ENCODE measurements at regions not wholly inside any gene's neighbourhood (a gene's known extent, or its start where the extent isn't known, plus 50 kb on each side); places are given as distances from the start of the nearest gene placed in this dataset.
A peak's percentile ranks its signal among the peaks of the same experiment; 100 is the strongest.
"Not testable (repeated sequence)": the region's sequence is repeated elsewhere in the genome, so short reads cannot be mapped to it uniquely, and the experiment has no call there.

DNA sequence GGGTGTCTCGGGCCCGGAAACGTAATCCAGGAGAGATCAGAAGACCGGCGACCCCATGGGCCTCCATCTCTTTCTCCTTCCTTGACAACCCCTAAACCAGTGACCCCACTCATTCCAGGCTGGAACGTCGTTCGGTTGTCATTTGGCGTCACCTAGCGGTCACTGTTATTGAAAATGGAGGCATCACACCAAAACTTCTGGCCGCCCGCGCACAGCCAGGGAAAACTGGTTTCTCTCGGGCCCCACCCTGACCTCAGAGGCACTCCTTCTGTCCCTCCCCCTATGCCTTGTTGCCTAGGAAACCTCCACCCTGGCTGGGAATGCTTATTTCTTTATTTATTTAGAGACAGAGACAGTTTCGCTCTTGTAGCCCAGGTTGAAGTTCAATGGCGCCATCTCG, 2327.3 kb upstream of the TPTE start:
- not testable (repeated sequence) for DNase-seq

DNA sequence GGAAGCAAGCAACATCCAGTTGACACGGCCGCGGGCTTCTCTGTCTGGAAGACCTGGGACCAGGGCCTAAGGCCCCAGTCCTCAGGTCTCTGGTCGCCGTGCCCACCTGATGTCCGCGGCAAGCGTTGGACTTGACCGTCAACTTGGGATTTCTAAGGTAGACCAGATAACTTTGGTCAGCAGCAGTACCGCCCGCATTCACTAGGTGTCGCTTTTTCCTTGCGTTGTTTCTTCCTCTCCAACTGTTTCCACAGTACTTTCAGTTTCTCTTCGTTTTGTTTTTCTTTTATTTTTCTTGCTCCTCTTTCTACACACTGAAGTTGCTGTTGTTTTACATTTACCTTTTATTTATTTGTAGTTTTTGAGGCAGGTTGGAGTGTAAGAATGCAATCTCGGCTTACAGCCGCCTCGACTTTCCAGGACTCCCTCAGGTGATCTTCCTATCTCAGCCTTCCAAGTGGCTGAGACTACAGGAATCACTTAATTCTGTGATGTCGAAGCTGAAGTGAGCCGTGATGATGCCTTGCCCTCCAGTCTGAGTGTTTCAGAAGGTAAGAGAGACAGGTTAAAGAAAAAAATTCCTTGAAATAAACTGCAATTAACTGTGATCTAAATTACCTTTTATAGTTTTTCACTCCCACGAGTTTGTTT, 2323.9 kb upstream of the TPTE start:
- DNase-seq, result not testable (repeated sequence)

- DNase-seq, result not testable (repeated sequence)
Measured at GRCh38 chr21:8205094-8205891, 2316.1 kb upstream of the TPTE start.

DNA sequence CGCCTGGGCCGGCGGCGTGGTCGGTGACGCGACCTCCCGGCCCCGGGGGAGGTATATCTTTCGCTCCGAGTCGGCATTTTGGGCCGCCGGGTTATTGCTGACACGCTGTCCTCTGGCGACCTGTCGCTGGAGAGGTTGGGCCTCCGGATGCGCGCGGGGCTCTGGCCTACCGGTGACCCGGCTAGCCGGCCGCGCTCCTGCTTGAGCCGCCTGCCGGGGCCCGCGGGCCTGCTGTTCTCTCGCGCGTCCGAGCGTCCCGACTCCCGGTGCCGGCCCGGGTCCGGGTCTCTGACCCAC, 2315.5 kb upstream of the TPTE start:
- DNase-seq, result not testable (repeated sequence)

DNA sequence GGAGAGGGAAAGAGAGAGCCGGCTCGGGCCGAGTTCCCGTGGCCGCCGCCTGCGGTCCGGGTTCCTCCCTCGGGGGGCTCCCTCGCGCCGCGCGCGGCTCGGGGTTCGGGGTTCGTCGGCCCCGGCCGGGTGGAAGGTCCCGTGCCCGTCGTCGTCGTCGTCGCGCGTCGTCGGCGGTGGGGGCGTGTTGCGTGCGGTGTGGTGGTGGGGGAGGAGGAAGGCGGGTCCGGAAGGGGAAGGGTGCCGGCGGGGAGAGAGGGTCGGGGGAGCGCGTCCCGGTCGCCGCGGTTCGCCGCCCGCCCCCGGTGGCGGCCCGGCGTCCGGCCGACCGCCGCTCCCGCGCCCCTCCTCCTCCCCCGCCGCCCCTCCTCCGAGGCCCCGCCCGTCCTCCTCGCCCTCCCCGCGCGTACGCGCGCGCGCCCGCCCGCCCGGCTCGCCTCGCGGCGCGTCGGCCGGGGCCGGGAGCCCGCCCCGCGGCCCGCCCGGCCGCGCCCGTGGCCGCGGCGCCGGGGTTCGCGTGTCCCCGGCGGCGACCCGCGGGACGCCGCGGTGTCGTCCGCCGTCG, 2308.3 kb upstream of the TPTE start:
- DNase-seq, result not testable (repeated sequence)

DNA sequence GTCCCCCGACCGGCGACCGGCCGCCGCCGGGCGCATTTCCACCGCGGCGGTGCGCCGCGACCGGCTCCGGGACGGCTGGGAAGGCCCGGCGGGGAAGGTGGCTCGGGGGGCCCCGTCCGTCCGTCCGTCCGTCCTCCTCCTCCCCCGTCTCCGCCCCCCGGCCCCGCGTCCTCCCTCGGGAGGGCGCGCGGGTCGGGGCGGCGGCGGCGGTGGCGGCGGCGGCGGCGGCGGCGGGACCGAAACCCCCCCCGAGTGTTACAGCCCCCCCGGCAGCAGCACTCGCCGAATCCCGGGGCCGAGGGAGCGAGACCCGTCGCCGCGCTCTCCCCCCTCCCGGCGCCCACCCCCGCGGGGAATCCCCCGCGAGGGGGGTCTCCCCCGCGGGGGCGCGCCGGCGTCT, 2306.8 kb upstream of the TPTE start:
- not testable (repeated sequence) for DNase-seq

- not testable (repeated sequence) for DNase-seq
Measured at GRCh38 chr21:8229366-8230150, 2291.8 kb upstream of the TPTE start.

GRCh38 chr21:8231252-8231651, 2290.1 kb upstream of the TPTE start:
- not testable (repeated sequence) for DNase-seq

GRCh38 chr21:8233000-8233399, 2288.4 kb upstream of the TPTE start:
- not testable (repeated sequence) for DNase-seq

GRCh38 chr21:8234059-8234458, 2287.3 kb upstream of the TPTE start:
- not testable (repeated sequence) for DNase-seq

DNA sequence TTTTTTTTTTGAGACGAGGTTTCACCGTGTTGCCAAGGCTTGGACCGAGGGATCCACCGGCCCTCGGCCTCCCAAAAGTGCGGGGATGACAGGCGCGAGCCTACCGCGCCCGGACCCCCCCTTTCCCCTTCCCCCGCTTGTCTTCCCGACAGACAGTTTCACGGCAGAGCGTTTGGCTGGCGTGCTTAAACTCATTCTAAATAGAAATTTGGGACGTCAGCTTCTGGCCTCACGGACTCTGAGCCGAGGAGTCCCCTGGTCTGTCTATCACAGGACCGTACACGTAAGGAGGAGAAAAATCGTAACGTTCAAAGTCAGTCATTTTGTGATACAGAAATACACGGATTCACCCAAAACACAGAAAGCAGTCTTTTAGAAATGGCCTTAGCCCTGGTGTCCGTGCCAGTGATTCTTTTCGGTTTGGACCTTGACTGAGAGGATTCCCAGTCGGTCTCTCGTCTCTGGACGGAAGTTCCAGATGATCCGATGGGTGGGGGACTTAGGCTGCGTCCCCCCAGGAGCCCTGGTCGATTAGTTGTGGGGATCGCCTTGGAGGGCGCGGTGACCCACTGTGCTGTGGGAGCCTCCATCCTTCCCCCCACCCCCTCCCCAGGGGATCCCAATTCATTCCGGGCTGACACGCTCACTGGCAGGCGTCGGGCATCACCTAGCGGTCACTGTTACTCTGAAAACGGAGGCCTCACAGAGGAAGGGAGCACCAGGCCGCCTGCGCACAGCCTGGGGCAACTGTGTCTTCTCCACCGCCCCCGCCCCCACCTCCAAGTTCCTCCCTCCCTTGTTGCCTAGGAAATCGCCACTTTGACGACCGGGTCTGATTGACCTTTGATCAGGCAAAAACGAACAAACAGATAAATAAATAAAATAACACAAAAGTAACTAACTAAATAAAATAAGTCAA, 2276.4 kb upstream of the TPTE start:
- DNase-seq, result not testable (repeated sequence)

GRCh38 chr21:8245642-8246402, 2275.6 kb upstream of the TPTE start:
- DNase-seq, result not testable (repeated sequence)

- DNase-seq, result not testable (repeated sequence)
Measured at GRCh38 chr21:8251701-8252100, 2269.7 kb upstream of the TPTE start.

DNA sequence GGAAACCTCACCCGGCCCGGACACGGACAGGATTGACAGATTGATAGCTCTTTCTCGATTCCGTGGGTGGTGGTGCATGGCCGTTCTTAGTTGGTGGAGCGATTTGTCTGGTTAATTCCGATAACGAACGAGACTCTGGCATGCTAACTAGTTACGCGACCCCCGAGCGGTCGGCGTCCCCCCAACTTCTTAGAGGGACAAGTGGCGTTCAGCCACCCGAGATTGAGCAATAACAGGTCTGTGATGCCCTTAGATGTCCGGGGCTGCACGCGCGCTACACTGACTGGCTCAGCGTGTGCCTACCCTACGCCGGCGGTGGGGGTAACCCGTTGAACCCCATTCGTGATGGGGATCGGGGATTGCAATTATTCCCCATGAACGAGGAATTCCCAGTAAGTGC, 2266.3 kb upstream of the TPTE start:
- not testable (repeated sequence) for DNase-seq

GRCh38 chr21:8257083-8257799, 2264.1 kb upstream of the TPTE start:
- DNase-seq, result peak in 3 of 4 experiments; percentile 0 to 1 (median 0)

DNA sequence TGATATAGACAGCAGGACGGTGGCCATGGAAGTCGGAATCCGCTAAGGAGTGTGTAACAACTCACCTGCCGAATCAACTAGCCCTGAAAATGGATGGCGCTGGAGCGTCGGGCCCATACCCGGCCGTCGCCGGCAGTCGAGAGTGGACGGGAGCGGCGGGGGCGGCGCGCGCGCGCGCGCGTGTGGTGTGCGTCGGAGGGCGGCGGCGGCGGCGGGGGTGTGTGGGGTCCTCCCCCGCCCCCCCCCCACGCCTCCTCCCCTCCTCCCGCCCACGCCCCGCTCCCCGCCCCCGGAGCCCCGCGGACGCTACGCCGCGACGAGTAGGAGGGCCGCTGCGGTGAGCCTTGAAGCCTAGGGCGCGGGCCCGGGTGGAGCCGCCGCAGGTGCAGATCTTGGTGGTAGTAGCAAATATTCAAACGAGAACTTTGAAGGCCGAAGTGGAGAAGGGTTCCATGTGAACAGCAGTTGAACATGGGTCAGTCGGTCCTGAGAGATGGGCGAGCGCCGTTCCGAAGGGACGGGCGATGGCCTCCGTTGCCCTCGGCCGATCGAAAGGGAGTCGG, 2261.2 kb upstream of the TPTE start:
- DNase-seq, result not testable (repeated sequence)

Data from suppressor macrophage (primary cell).